ENCODE measurements at regions not wholly inside any gene's neighbourhood (a gene's known extent, or its start where the extent isn't known, plus 50 kb on each side); places are given as distances from the start of the nearest gene placed in this dataset.
A peak's percentile ranks its signal among the peaks of the same experiment; 100 is the strongest.
"Not testable (repeated sequence)": the region's sequence is repeated elsewhere in the genome, so short reads cannot be mapped to it uniquely, and the experiment has no call there.

GRCh38 chr18:30800800-30801199, 241.7 kb downstream of the DSC3 start:
- Histone ChIP-seq H3K4me1 (ENCODE audit: low read depth) (no peaks in the 10 kb centered on the region), H3K4me3 (no peak overlapping the region), H3K36me3 (ENCODE audit: low read depth) (no peaks in the 10 kb centered on the region), H3K9me3 (no peaks in the 10 kb centered on the region)
- no peak for DNase-seq
- ATAC-seq: no peak
- intact Hi-C loops (cut with DNase I, micrococcal nuclease): no loop called here
- TF ChIP-seq CTCF (IDR thresholded peaks at IDR 0.05): no peak

- intact Hi-C loops (cut with DNase I, micrococcal nuclease): no loop called here
These were observed 250.5 kb downstream of the DSC3 start for GRCh38 chr18:30792051-30792450.

GRCh38 chr18:30788411-30788991, 254.0 kb downstream of the DSC3 start:
- H3K4me1 ChIP-seq (ENCODE audit: low read depth); intact Hi-C loops (cut with DNase I, micrococcal nuclease): not testable (repeated sequence)

More at GRCh38 chr18:30792051-30792450, 250.5 kb downstream of the DSC3 start:
- ATAC-seq: no peak
- no peaks in the 10 kb centered on the region for H3K9me3 ChIP-seq
- no peak for TF ChIP-seq CTCF (IDR thresholded peaks at IDR 0.05)
- H3K4me1 ChIP-seq (ENCODE audit: low read depth): no peaks in the 10 kb centered on the region
- no peak for DNase-seq
- no peak overlapping the region for H3K4me3 ChIP-seq
- no peaks in the 10 kb centered on the region for H3K36me3 ChIP-seq (ENCODE audit: low read depth)

GRCh38 chr18:30787410-30787809, 255.1 kb downstream of the DSC3 start:
- intact Hi-C loops (cut with DNase I, micrococcal nuclease): no loop called here
- ATAC-seq (no peak), DNase-seq (no peak)
- Histone ChIP-seq H3K4me3 (no peak overlapping the region), H3K4me1 (ENCODE audit: low read depth) (no peaks in the 10 kb centered on the region), H3K36me3 (ENCODE audit: low read depth) (no peaks in the 10 kb centered on the region), H3K9me3 (no peaks in the 10 kb centered on the region)
- no peak for TF ChIP-seq CTCF (IDR thresholded peaks at IDR 0.05)

More at GRCh38 chr18:30788411-30788991, 254.0 kb downstream of the DSC3 start:
- peak in 1 of 3 donors; percentile 37 for DNase-seq
- H3K36me3 ChIP-seq (ENCODE audit: low read depth); H3K4me3 ChIP-seq; ATAC-seq; H3K9me3 ChIP-seq: not testable (repeated sequence)

GRCh38 chr18:30781601-30782000, 260.9 kb downstream of the DSC3 start:
- DNase-seq: no peak
- ATAC-seq: no peak
- peaks cover 6% of the 10 kb centered on the region for H3K9me3 ChIP-seq
- H3K4me3 ChIP-seq: no peak overlapping the region
- H3K4me1 ChIP-seq (ENCODE audit: low read depth): no peaks in the 10 kb centered on the region
- intact Hi-C loops (cut with DNase I, micrococcal nuclease): no loop called here
- no peaks in the 10 kb centered on the region for H3K36me3 ChIP-seq (ENCODE audit: low read depth)
- no peak for TF ChIP-seq CTCF (IDR thresholded peaks at IDR 0.05)

- H3K36me3 ChIP-seq (ENCODE audit: low read depth): no peaks in the 10 kb centered on the region
- intact Hi-C loops (cut with DNase I, micrococcal nuclease): no loop called here
- H3K9me3 ChIP-seq: peaks cover 8% of the 10 kb centered on the region
- no peak overlapping the region for H3K4me3 ChIP-seq
- no peaks in the 10 kb centered on the region for H3K4me1 ChIP-seq (ENCODE audit: low read depth)
- DNase-seq (no peak), ATAC-seq (no peak)
- TF ChIP-seq CTCF (IDR thresholded peaks at IDR 0.05): no peak
These were observed 266.9 kb downstream of the DSC3 start for GRCh38 chr18:30775629-30776028.

GRCh38 chr18:30772170-30772569, 270.4 kb downstream of the DSC3 start:
- intact Hi-C loops (cut with DNase I, micrococcal nuclease); DNase-seq; ATAC-seq; H3K9me3 ChIP-seq; H3K4me1 ChIP-seq (ENCODE audit: low read depth); H3K36me3 ChIP-seq (ENCODE audit: low read depth); H3K4me3 ChIP-seq: not testable (repeated sequence)

Data from mucosa of descending colon (tissue), 3 donors.